Activated CD8-positive, alpha-beta memory T cell treated with anti-CD3 and anti-CD28 coated beads, Interleukin-2, amount 50 U/mL, for 24 hours (primary cell): ENCODE measurements at regions not wholly inside any gene's neighbourhood (a gene's known extent, or its start where the extent isn't known, plus 50 kb on each side); places are given as distances from the start of the nearest gene placed in this dataset.
"Not testable (repeated sequence)": the region's sequence is repeated elsewhere in the genome, so short reads cannot be mapped to it uniquely, and the experiment has no call there.

Experiments
- DNase-seq: peaks from one replicate; pipeline ENCODE4 v3.0.0-alpha.2; 2020; ENCODE audit errors: extremely low read depth

DNA sequence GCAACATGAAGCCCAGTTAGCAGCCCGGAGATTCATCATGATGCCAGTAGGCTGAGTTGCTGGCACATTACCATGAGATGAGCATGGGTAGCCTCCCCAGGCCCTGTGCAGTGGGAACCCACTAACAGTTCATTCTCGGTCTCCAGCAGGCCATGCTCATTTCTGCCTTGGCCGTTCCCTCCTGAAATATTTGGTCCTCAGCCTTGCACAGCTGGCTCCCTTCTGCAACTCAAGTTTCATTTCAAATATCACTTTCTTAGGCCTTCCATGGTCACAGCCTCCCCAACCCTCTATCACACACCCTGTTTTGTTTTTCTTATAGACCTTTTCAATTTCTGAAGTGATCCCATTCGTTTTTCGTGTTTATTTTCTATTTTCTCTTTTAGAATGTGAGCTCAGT is 125.4 kb upstream of the VLDLR start:
- no peak for DNase-seq

GRCh38 chr9:2496934-2497333 is 124.7 kb upstream of the VLDLR start:
- no peak for DNase-seq

DNA sequence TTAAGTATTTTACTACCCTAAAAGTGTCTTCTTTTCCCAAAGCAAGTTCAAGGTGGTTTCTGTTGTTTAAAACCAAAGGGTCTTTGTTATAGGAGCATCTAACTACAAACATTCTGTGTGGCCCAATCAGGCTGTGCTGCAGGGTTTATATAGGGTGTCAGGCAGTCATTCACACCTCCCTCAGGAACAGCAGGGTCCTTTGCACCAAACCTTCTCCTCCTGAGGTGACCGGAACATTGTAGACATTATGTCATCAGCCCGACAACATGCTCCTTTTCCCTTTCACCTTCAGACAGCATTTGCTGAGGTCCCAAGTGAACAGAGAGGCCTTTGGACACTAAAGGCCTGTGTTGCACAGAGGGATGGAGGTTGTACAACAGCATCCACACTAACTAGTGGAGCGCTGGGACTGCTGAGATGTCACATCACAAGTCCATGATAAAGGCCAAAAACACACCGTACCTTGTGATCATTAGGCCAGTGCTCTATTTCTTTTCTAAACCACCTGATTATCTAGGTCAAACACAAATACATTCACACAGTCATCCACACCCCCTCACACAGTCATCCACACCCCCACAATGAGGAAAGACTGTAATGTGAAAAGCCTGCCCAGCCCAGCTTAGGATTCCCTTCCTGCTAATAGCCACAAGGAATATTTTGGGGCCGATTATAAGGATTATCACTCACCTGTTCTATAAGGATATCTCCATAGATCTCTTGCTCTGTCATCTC is 123.8 kb upstream of the VLDLR start:
- DNase-seq, result no peak

- no peak for DNase-seq
Observed at GRCh38 chr9:2502210-2502609, 119.4 kb upstream of the VLDLR start.

- no peak for DNase-seq
Observed at GRCh38 chr9:2502760-2503159, 118.8 kb upstream of the VLDLR start.

- no peak for DNase-seq
Observed at GRCh38 chr9:2506321-2506720, 115.3 kb upstream of the VLDLR start.

DNA sequence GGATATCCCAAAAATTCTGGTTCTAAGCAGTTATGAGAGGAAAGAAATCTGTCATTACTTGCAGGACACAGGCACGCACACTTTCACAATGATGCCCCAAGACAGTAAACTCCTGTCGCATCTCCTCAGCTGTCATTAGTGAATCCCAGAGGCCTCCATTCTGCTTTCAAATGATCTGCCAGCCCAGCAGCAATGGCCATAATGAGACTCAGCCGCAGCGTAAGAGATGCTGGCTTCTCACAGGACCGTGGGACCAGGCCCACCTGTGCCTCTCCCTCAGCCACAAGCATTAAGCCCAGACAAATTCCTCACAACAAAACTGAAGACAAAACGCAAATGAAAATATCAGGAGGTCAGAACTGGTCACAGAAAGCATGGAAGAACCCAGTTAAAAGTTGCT is 98.0 kb upstream of the VLDLR start:
- no peak for DNase-seq

DNA sequence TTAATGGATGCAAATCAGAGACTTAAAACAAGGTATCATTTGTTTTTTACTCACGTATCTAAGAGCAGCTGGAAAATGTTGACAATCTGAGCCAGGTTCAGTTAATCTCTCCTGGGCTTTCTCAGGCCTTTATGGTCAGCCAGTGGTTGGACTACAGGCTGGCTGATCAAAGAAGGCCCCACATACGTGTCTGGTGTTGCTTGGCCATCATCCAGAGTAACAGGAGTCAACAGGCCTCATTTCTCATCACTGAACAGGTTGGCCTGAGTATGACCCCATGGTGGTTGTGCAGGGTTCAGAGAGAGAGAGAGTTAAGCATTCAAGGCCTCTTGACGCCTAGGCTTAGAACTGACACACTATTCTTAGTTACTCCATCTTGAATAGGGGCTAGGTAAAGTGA is 97.0 kb upstream of the VLDLR start:
- no peak for DNase-seq

- no peak for DNase-seq
Observed at GRCh38 chr9:2525147-2525546, 96.4 kb upstream of the VLDLR start.

- DNase-seq, result no peak
Observed at GRCh38 chr9:2526071-2526828, 95.3 kb upstream of the VLDLR start.

- no peak for DNase-seq
Observed at GRCh38 chr9:2531481-2531880, 90.1 kb upstream of the VLDLR start.

DNA sequence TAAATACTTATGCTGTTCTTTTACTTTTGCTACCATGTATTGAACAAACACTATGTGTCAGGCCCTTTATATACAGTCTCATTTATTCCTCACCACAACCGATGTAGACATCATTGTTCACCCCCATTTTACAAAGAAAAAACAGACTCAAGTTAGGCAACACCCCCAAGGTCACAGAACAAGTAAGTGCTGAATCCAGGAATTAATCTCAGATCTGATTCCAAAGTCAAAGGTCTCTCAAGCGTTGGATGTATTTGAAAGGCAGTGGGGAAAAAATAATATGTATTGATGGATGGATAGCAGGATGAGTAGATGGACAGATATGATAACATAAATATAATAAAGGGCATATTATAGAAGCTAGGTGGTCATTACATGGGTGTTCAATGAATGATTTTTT is 85.1 kb upstream of the VLDLR start:
- DNase-seq, result no peak

DNA sequence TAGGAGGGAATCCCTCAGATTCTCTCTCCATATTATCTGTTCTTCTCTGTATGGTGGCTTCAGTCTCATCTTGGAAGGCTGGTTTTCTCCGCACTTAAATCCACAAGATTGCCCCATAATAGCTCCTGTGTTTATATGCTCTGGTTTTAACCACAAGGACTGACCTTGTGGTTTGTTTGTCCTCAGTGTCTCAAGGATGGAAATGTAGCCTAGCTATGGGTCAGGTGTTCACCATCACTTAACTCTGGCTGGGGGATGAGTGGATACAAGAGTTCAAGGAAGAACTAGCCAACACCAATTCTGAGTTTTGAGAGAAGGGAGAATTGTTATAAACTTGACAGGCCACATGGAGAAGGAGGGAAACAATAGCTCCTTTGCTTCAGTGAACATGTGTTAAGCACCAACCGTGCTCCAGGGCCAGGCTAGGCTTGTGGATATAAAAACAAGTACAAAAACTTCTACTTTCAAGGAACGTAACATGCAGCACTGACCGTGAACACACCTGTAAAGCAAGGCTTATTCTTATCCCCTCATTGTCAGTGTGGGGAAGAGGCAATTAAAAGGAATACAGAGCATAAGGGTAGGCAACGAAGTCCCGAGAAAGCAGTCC is 75.6 kb upstream of the VLDLR start:
- DNase-seq, result no peak

DNA sequence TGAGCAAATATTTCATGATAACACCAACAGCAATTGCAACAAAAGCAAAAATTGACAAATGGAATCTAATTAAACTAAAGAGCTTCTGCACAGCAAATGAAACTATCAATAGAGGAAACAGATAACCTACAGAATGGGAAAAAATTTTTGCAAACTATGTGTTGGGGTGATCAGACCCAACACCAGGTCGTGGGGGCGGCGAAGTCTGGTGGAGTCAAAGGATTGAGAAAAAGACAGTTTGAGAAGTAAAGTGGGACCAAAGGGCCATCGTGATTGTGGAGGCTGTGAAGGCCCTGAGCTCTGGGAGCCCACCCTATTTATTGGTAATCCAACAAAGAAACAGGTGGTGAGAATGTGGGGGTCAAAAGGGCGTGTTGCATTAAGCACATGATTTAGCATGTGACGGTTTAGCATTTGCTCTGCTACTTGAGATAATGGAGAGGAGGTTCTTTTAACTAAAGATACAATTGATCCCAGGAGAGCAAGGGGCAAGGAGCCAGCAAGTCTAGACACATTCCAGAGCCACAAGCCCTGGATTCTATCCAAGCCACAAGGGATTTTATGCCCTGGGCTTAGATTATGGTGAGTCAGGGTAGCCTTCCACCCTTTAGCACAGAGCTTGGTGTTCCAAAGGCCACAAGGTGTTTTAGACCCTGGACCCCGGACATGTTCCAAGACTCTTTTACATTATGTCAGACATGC is 65.5 kb upstream of the VLDLR start:
- not testable (repeated sequence) for DNase-seq

DNA sequence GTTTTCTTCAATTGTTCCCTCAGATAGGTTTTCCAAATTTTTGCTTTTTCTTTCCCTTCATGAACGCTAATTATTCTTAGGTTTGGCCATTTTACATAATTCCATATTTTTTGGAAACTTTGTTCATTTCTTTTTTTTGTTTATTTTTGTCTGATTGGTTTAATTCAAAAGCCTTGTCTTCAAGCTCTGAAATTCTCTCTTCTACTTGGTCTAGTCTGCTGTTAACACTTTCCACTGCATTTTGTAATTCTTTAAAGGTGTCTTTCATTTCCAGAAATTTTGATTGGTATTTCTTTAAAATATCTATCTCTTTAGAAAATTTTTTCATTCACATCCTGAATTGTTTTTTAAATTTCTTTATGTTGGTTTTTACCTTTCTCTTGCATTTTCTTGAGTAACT is 63.9 kb upstream of the VLDLR start:
- no peak for DNase-seq

- DNase-seq, result no peak
Observed at GRCh38 chr9:2559192-2560152, 62.1 kb upstream of the VLDLR start.

DNA sequence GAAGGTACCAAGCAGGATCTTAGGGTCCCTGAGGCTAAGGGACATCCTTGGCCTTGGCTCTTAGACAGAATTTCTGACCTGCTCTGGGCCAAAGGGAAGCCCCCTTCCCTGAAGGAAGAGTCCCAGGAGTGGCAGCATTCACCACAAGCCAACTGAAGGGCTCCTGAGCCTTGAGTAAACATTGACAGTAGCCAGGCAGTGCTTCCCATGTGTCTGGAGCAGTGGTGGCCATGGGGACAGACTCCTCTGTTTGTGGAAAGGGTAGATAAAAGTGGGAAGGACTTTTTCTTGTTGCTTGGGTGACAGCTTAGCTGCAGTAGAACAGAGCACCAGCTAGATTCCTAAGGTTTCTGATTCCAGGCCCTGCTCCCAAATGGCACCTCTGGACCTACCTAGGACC is 61.4 kb upstream of the VLDLR start:
- DNase-seq, result no peak

DNA sequence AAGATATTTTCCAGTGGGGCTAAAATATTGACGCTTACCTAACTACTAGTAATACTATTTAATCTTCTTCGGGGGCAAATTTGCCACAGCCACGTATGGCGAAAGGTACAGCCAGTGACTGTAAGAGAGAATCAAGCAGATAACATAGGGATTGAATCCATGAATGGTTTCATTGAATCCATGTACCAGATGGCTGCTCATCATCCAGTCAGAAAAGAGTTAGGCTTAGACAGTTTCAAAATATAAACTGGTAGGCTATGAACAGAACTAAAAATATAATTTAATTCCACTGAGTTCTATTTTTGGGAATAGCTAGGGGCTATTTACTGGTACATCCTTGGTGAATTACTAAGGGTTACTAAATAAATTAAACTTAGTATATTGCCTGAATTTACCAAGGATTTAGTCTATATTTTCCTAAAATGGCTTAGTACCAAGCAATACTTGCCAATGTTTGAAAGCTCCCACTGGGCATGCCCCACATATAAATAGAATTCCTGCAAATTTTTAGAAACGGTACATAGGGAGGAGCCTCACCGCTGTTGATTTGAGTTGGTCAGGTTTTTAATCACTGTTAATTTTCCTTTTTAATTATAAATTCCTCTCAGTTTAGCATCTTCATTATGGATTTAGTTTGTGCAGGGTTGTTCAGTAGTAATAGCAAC is 55.8 kb upstream of the VLDLR start:
- DNase-seq, result no peak

DNA sequence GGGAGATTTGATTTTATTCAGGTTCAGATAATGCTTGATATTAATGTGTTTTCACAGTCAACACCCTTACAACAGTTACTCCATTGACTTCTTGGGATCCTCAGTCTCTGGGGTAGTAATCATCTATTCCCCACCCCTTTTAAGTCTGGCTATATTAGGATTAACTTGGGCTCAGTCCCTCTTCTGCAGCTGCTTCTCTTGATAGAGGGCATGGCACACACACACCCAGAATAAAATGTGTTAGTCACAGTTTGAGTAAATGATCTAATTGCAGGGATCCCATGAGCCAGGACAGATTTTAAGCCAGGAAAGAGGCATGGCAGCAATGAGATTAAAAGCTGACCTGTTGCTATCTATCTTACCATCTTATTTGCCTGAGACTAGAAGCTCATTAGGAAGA is 53.7 kb upstream of the VLDLR start:
- no peak for DNase-seq

GRCh38 chr9:2568689-2569088 is 52.9 kb upstream of the VLDLR start:
- no peak for DNase-seq
